NCI-H510A treated with DMSO at 0.1 percent for 48 hours (cell line): ENCODE measurements at regions not wholly inside any gene's neighbourhood (a gene's known extent, or its start where the extent isn't known, plus 50 kb on each side); places are given as distances from the start of the nearest gene placed in this dataset.
"Not testable (repeated sequence)": the region's sequence is repeated elsewhere in the genome, so short reads cannot be mapped to it uniquely, and the experiment has no call there.

Experiments
- DNase-seq: peaks from one replicate; lab custom pipeline; 2025; lab: John Stamatoyannopoulos, UW

- DNase-seq = peak; percentile 41
Measured at GRCh38 chr2:184004289-184004947, 593.9 kb upstream of the ZNF804A start.

- DNase-seq = no peak
Measured at GRCh38 chr2:184004948-184005672, 593.2 kb upstream of the ZNF804A start.

GRCh38 chr2:184006998-184007397 lies 591.3 kb upstream of the ZNF804A start:
- peak; percentile 83 for DNase-seq

GRCh38 chr2:184026961-184027360 lies 571.4 kb upstream of the ZNF804A start:
- no peak for DNase-seq

GRCh38 chr2:184030245-184030644 lies 568.1 kb upstream of the ZNF804A start:
- DNase-seq = no peak

- no peak for DNase-seq
Measured at GRCh38 chr2:184030989-184031388, 567.3 kb upstream of the ZNF804A start.

- no peak for DNase-seq
Measured at GRCh38 chr2:184031402-184032147, 566.8 kb upstream of the ZNF804A start.

- DNase-seq = no peak
Measured at GRCh38 chr2:184032983-184033382, 565.3 kb upstream of the ZNF804A start.

- DNase-seq = no peak
Measured at GRCh38 chr2:184037273-184037672, 561.1 kb upstream of the ZNF804A start.

- DNase-seq = no peak
Measured at GRCh38 chr2:184039493-184039892, 558.8 kb upstream of the ZNF804A start.

- no peak for DNase-seq
Measured at GRCh38 chr2:184040230-184040629, 558.1 kb upstream of the ZNF804A start.

- no peak for DNase-seq
Measured at GRCh38 chr2:184041077-184041476, 557.3 kb upstream of the ZNF804A start.

GRCh38 chr2:184041777-184042176 lies 556.6 kb upstream of the ZNF804A start:
- DNase-seq = no peak

- DNase-seq = no peak
Measured at GRCh38 chr2:184047536-184047935, 550.8 kb upstream of the ZNF804A start.

- DNase-seq = no peak
Measured at GRCh38 chr2:184049566-184049965, 548.8 kb upstream of the ZNF804A start.

- DNase-seq = peak; percentile 70
Measured at GRCh38 chr2:184053326-184053725, 545.0 kb upstream of the ZNF804A start.

- DNase-seq = not testable (repeated sequence)
Measured at GRCh38 chr2:184054419-184054818, 543.9 kb upstream of the ZNF804A start.

GRCh38 chr2:184057910-184058309 lies 540.4 kb upstream of the ZNF804A start:
- DNase-seq = no peak

GRCh38 chr2:184060268-184060667 lies 538.1 kb upstream of the ZNF804A start:
- not testable (repeated sequence) for DNase-seq

- no peak for DNase-seq
Measured at GRCh38 chr2:184067502-184067901, 530.8 kb upstream of the ZNF804A start.

GRCh38 chr2:184072470-184072869 lies 525.9 kb upstream of the ZNF804A start:
- DNase-seq = no peak

- no peak for DNase-seq
Measured at GRCh38 chr2:184078496-184078895, 519.8 kb upstream of the ZNF804A start.

- DNase-seq = no peak
Measured at GRCh38 chr2:184091456-184091855, 506.9 kb upstream of the ZNF804A start.
